ENCODE measurements at regions not wholly inside any gene's neighbourhood (a gene's known extent, or its start where the extent isn't known, plus 50 kb on each side); places are given as distances from the start of the nearest gene placed in this dataset.
A peak's percentile ranks its signal among the peaks of the same experiment; 100 is the strongest.

- H3K27ac ChIP-seq: no peak overlapping the region
- no peaks in the 10 kb centered on the region for H3K27me3 ChIP-seq
- no peaks in the 10 kb centered on the region for H3K9me3 ChIP-seq
- WGBS: 82% methylated on average over 21 of the region's 21 CpGs
- no peak for TF ChIP-seq POLR2AphosphoS5 (IDR thresholded peaks at IDR 0.05)
- TF ChIP-seq EP300 (IDR thresholded peaks at IDR 0.05): no peak
- no peak for TF ChIP-seq CTCF (IDR thresholded peaks at IDR 0.05)
- no peak for TF ChIP-seq POLR2A (IDR thresholded peaks at IDR 0.05)
- no peak overlapping the region for H3K4me3 ChIP-seq
- peaks cover 38% of the 10 kb centered on the region for H3K4me1 ChIP-seq
- H3K36me3 ChIP-seq: no peaks in the 10 kb centered on the region
- DNase-seq (ENCODE audit: low spot score in 2 of 2): peak in 1 of 2 donors; percentile 49
These were observed 99.7 kb upstream of the CTDP1 start for GRCh38 chr18:79579807-79580497.

- 85% methylated on average over 14 of the region's 28 CpGs for WGBS
- H3K4me1 ChIP-seq: peaks cover 32% of the 10 kb centered on the region
- peak; percentile 57 to 71 for DNase-seq (ENCODE audit: low spot score in 2 of 2)
- H3K27ac ChIP-seq: no peak overlapping the region
- no peak overlapping the region for H3K4me3 ChIP-seq
- H3K27me3 ChIP-seq: no peaks in the 10 kb centered on the region
- TF ChIP-seq CTCF (IDR thresholded peaks at IDR 0.05) (no peak), POLR2A (IDR thresholded peaks at IDR 0.05) (no peak), POLR2AphosphoS5 (IDR thresholded peaks at IDR 0.05) (no peak), EP300 (IDR thresholded peaks at IDR 0.05) (no peak)
- no peaks in the 10 kb centered on the region for H3K36me3 ChIP-seq
- no peaks in the 10 kb centered on the region for H3K9me3 ChIP-seq
These were observed 99.0 kb upstream of the CTDP1 start for GRCh38 chr18:79580498-79581171.

- H3K4me3 ChIP-seq: no peak overlapping the region
- no peaks in the 10 kb centered on the region for H3K9me3 ChIP-seq
- no peaks in the 10 kb centered on the region for H3K27me3 ChIP-seq
- DNase-seq (ENCODE audit: low spot score in 2 of 2): peak; percentile 46 to 66
- WGBS: 81% methylated on average over 3 of the region's 6 CpGs
- TF ChIP-seq CTCF (IDR thresholded peaks at IDR 0.05) (no peak), POLR2AphosphoS5 (IDR thresholded peaks at IDR 0.05) (no peak), POLR2A (IDR thresholded peaks at IDR 0.05) (no peak)
- no peaks in the 10 kb centered on the region for H3K36me3 ChIP-seq
- H3K27ac ChIP-seq: no peak overlapping the region
- peaks cover 25% of the 10 kb centered on the region for H3K4me1 ChIP-seq
These were observed 98.2 kb upstream of the CTDP1 start for GRCh38 chr18:79581406-79581805.

- H3K4me1 ChIP-seq: peaks cover 20% of the 10 kb centered on the region
- TF ChIP-seq POLR2AphosphoS5 (IDR thresholded peaks at IDR 0.05) (no peak), POLR2A (IDR thresholded peaks at IDR 0.05) (no peak), CTCF (IDR thresholded peaks at IDR 0.05) (no peak), EP300 (IDR thresholded peaks at IDR 0.05) (no peak)
- no peak overlapping the region for H3K4me3 ChIP-seq
- H3K27me3 ChIP-seq: no peaks in the 10 kb centered on the region
- no peaks in the 10 kb centered on the region for H3K36me3 ChIP-seq
- H3K9me3 ChIP-seq: no peaks in the 10 kb centered on the region
- WGBS: 100% methylated on average over 5 of the region's 8 CpGs
- no peak for DNase-seq (ENCODE audit: low spot score in 2 of 2)
- no peak overlapping the region for H3K27ac ChIP-seq
These were observed 97.7 kb upstream of the CTDP1 start for GRCh38 chr18:79581911-79582310.

GRCh38 chr18:79582978-79583377 is 96.6 kb upstream of the CTDP1 start:
- Histone ChIP-seq H3K4me3 (no peak overlapping the region), H3K4me1 (peaks cover 14% of the 10 kb centered on the region), H3K27me3 (no peaks in the 10 kb centered on the region), H3K36me3 (no peaks in the 10 kb centered on the region), H3K9me3 (no peaks in the 10 kb centered on the region), H3K27ac (no peak overlapping the region)
- TF ChIP-seq POLR2AphosphoS5 (IDR thresholded peaks at IDR 0.05) (no peak), EP300 (IDR thresholded peaks at IDR 0.05) (no peak), CTCF (IDR thresholded peaks at IDR 0.05) (no peak), POLR2A (IDR thresholded peaks at IDR 0.05) (no peak)
- WGBS: 64% methylated on average over 8 of the region's 8 CpGs
- peak; percentile 32 to 71 for DNase-seq (ENCODE audit: low spot score in 2 of 2)

All from suprapubic skin (tissue), 4 donors.